Neuronal stem cell (in vitro differentiated cells): ENCODE measurements at regions not wholly inside any gene's neighbourhood (a gene's known extent, or its start where the extent isn't known, plus 50 kb on each side); places are given as distances from the start of the nearest gene placed in this dataset.

Source experiments
- DNase-seq: peaks from one replicate; pipeline ENCODE4 v3.0.0-alpha.2; 2013; ENCODE audit warnings: low spot score
- H2AFZ ChIP-seq: one replicate; pipeline ENCODE4 v1.6.1; 2013; ENCODE audit warnings: mild to moderate bottlenecking, low read length, inconsistent platforms
- H2AK5ac ChIP-seq: 2 replicates; pipeline ENCODE4 v1.6.1; 2013; ENCODE audit warnings: low read depth, mild to moderate bottlenecking, inconsistent platforms, low read length, moderate library complexity, mixed read lengths
- H2BK120ac ChIP-seq: 2 replicates; pipeline ENCODE4 v1.6.1; 2013; ENCODE audit warnings: low read depth, mild to moderate bottlenecking, inconsistent platforms, low read length, moderate library complexity, mixed read lengths
- H2BK12ac ChIP-seq: one replicate; pipeline ENCODE4 v1.6.1; 2013; ENCODE audit warnings: low read length, inconsistent platforms
- H2BK15ac ChIP-seq: 2 replicates; pipeline ENCODE4 v1.6.1; 2013; ENCODE audit warnings: mild to moderate bottlenecking, low read length, inconsistent platforms, mixed read lengths
- H2BK5ac ChIP-seq: one replicate; pipeline ENCODE4 v1.6.1; 2013; ENCODE audit warnings: inconsistent platforms, mild to moderate bottlenecking, low read length, moderate library complexity
- H3K14ac ChIP-seq: one replicate; pipeline ENCODE4 v1.6.1; 2013; ENCODE audit warnings: low read length, inconsistent platforms
- H3K18ac ChIP-seq: 2 replicates; pipeline ENCODE4 v1.6.1; 2013; ENCODE audit warnings: low read length, inconsistent platforms
- H3K23ac ChIP-seq: 2 replicates; pipeline ENCODE4 v1.6.1; 2013; ENCODE audit warnings: low read depth, mild to moderate bottlenecking, mixed read lengths, low read length, inconsistent platforms; ENCODE audit not compliant: poor library complexity
- H3K27ac ChIP-seq: replicated peaks from 3 replicates; pipeline ENCODE4 v1.5.1; 2013; ENCODE audit warnings: low read length, inconsistent platforms
- H3K27me3 ChIP-seq, 3 experiments: 2 replicates each; pipeline ENCODE4 v1.6.1; 2013; ENCODE audit warnings: low read length in 3 of 3, mild to moderate bottlenecking in 2 of 3, inconsistent platforms in 1 of 3, low read depth in 1 of 3, mixed read lengths in 1 of 3, moderate library complexity in 1 of 3; ENCODE audit not compliant: control insufficient read depth in 3 of 3, insufficient read depth in 3 of 3
- H3K36me3 ChIP-seq, 2 donors: replicated peaks in 1 of 2; 2 replicates each; pipeline ENCODE4 v1.6.1; 2013; ENCODE audit warnings: low read length in 2 of 2; ENCODE audit not compliant: control insufficient read depth in 2 of 2, insufficient read depth in 2 of 2
- H3K4ac ChIP-seq: 2 replicates; pipeline ENCODE4 v1.6.1; 2013; ENCODE audit warnings: inconsistent platforms, mild to moderate bottlenecking, low read length, moderate library complexity
- H3K4me1 ChIP-seq, 2 donors: 1 replicate in 1 of 2; 2 replicates in 1 of 2; pipeline ENCODE4 v1.6.1; 2013; ENCODE audit warnings: low read length in 2 of 2, low read depth in 1 of 2; ENCODE audit not compliant: control insufficient read depth in 2 of 2, insufficient read depth in 1 of 2
- H3K4me2 ChIP-seq: one replicate; pipeline ENCODE4 v1.6.1; 2013; ENCODE audit warnings: mild to moderate bottlenecking, low read length, inconsistent platforms; ENCODE audit not compliant: insufficient read depth, poor library complexity, severe bottlenecking
- H3K4me3 ChIP-seq, 2 donors: 2 replicates each; pipeline ENCODE4 v1.5.1; 2013; ENCODE audit warnings: low read length in 2 of 2, mild to moderate bottlenecking in 2 of 2, inconsistent platforms in 1 of 2, moderate library complexity in 1 of 2
- H3K79me1 ChIP-seq: one replicate; pipeline ENCODE4 v1.6.1; 2013; ENCODE audit warnings: low read depth, mild to moderate bottlenecking, inconsistent platforms, low read length, moderate library complexity
- H3K9ac ChIP-seq: one replicate; pipeline ENCODE4 v1.6.1; 2013; ENCODE audit warnings: mild to moderate bottlenecking, low read depth, low read length, inconsistent platforms; ENCODE audit not compliant: poor library complexity
- H3K9me3 ChIP-seq, 2 donors: replicated peaks in 1 of 2; 2 replicates each; pipeline versions ENCODE3 to v1.6.1; 2013; ENCODE audit warnings: low read length in 2 of 2, mild to moderate bottlenecking in 2 of 2, inconsistent platforms in 1 of 2, low read depth in 1 of 2, mixed read lengths in 1 of 2, moderate library complexity in 1 of 2; ENCODE audit not compliant: control insufficient read depth in 2 of 2, insufficient read depth in 1 of 2
- H4K8ac ChIP-seq: one replicate; pipeline ENCODE4 v1.6.1; 2013; ENCODE audit warnings: low read depth, mild to moderate bottlenecking, inconsistent platforms, low read length, moderate library complexity
- H4K91ac ChIP-seq: one replicate; pipeline ENCODE4 v1.6.1; 2013; ENCODE audit warnings: low read length, low read depth, mild to moderate bottlenecking, inconsistent platforms; ENCODE audit not compliant: poor library complexity
- WGBS, 2 donors: extraction: QIAGEN DNeasy Blood & Tissue Kit; methylation state at CpG; one replicate each; pipeline ENCODE4 v1.1.7; 2013; ENCODE audit warnings: missing lambda C conversion rate in 2 of 2, mixed read lengths in 1 of 2; ENCODE audit not compliant: insufficient read length in 2 of 2, insufficient replicate concordance in 1 of 2; ENCODE audit errors: extremely low coverage in 2 of 2; 5-methylcytosine and 5-hydroxymethylcytosine counted together

GRCh38 chr5:124194282-124194681 is 552.2 kb downstream of the ZNF608 start:
- Histone ChIP-seq H3K14ac (no peak overlapping the region), H2BK15ac (no peak overlapping the region), H3K4ac (no peak overlapping the region), H3K23ac (no peak overlapping the region), H4K8ac (no peak overlapping the region), H3K9me3 (peaks cover 1 to 2% of the 10 kb centered on the region in 2 donors), H2BK120ac (no peak overlapping the region), H3K27ac (no peak overlapping the region), H3K36me3 (no peaks in the 10 kb centered on the region), H2BK12ac (no peak overlapping the region), H3K9ac (no peak overlapping the region), H3K79me1 (no peaks in the 10 kb centered on the region), H3K4me2 (no peak overlapping the region), H2AK5ac (no peak overlapping the region), H4K91ac (no peak overlapping the region), H3K4me1 (peaks cover 1 to 40% of the 10 kb centered on the region in 2 donors), H3K4me3 (no peak overlapping the region), H3K27me3 (no peaks in the 10 kb centered on the region), H2BK5ac (no peak overlapping the region), H2AFZ (no peak overlapping the region), H3K18ac (no peak overlapping the region)
- DNase-seq = no peak
- no CpG with 5 or more reads among the region's 7 CpGs for WGBS, 2 donors

- H3K9ac ChIP-seq = no peak overlapping the region
- H3K27me3 ChIP-seq = no peaks in the 10 kb centered on the region
- H2AFZ ChIP-seq = no peak overlapping the region
- H2AK5ac ChIP-seq = no peak overlapping the region
- H2BK5ac ChIP-seq = no peak overlapping the region
- H3K14ac ChIP-seq = no peak overlapping the region
- H4K91ac ChIP-seq = no peak overlapping the region
- no peak overlapping the region for H3K23ac ChIP-seq
- H2BK12ac ChIP-seq = no peak overlapping the region
- WGBS, 2 donors = no CpG with 5 or more reads among the region's 4 CpGs
- H3K18ac ChIP-seq = no peak overlapping the region
- no peak overlapping the region for H4K8ac ChIP-seq
- H3K4me3 ChIP-seq = no peak overlapping the region
- H3K4me2 ChIP-seq = no peak overlapping the region
- no peaks in the 10 kb centered on the region for H3K79me1 ChIP-seq
- no peak overlapping the region for H2BK15ac ChIP-seq
- no peak overlapping the region for H3K27ac ChIP-seq
- H2BK120ac ChIP-seq = no peak overlapping the region
- peaks cover 1 to 39% of the 10 kb centered on the region in 2 donors for H3K4me1 ChIP-seq
- H3K4ac ChIP-seq = no peak overlapping the region
- H3K36me3 ChIP-seq = no peaks in the 10 kb centered on the region
- no peak for DNase-seq
- no peaks in the 10 kb centered on the region for H3K9me3 ChIP-seq
Observed at GRCh38 chr5:124193371-124193789, 553.1 kb downstream of the ZNF608 start.

- Histone ChIP-seq H4K91ac (no peak overlapping the region), H3K27ac (no peak overlapping the region)
- 83% methylated on average over 1 of the region's 3 CpGs; no CpG with 5 or more reads in 1 of the 2 donors for WGBS, 2 donors
Observed at GRCh38 chr5:124192716-124193115, 553.7 kb downstream of the ZNF608 start.

GRCh38 chr5:124185716-124186115 is 560.7 kb downstream of the ZNF608 start:
- Histone ChIP-seq H3K9ac (no peak overlapping the region), H3K36me3 (no peaks in the 10 kb centered on the region), H2AFZ (no peak overlapping the region), H2BK15ac (no peak overlapping the region), H3K4ac (no peak overlapping the region), H3K27me3 (no peaks in the 10 kb centered on the region), H3K4me1 (no peaks in the 10 kb centered on the region), H3K14ac (no peak overlapping the region), H3K79me1 (no peaks in the 10 kb centered on the region), H4K8ac (no peak overlapping the region), H3K23ac (no peak overlapping the region), H3K4me2 (no peak overlapping the region), H2BK12ac (no peak overlapping the region), H4K91ac (no peak overlapping the region), H3K18ac (no peak overlapping the region), H2AK5ac (no peak overlapping the region), H3K9me3 (peaks cover 0 to 10% of the 10 kb centered on the region in 2 donors), H3K4me3 (no peak overlapping the region), H3K27ac (no peak overlapping the region), H2BK5ac (no peak overlapping the region), H2BK120ac (no peak overlapping the region)
- no CpG with 5 or more reads among the region's 3 CpGs for WGBS, 2 donors
- no peak for DNase-seq

More at GRCh38 chr5:124192716-124193115, 553.7 kb downstream of the ZNF608 start:
- Histone ChIP-seq H3K27me3 (no peaks in the 10 kb centered on the region), H2BK12ac (no peak overlapping the region), H3K4me1 (peaks cover 1 to 33% of the 10 kb centered on the region in 2 donors), H3K9me3 (no peaks in the 10 kb centered on the region), H3K79me1 (no peaks in the 10 kb centered on the region), H2BK15ac (no peak overlapping the region), H2BK5ac (no peak overlapping the region), H3K4me2 (no peak overlapping the region), H2AFZ (no peak overlapping the region), H3K9ac (no peak overlapping the region), H3K4ac (no peak overlapping the region), H3K23ac (no peak overlapping the region), H2BK120ac (no peak overlapping the region), H3K18ac (no peak overlapping the region), H3K36me3 (no peaks in the 10 kb centered on the region), H3K4me3 (no peak overlapping the region), H3K14ac (no peak overlapping the region), H4K8ac (no peak overlapping the region), H2AK5ac (no peak overlapping the region)
- DNase-seq = no peak
